ENCODE measurements at regions not wholly inside any gene's neighbourhood (a gene's known extent, or its start where the extent isn't known, plus 50 kb on each side); places are given as distances from the start of the nearest gene placed in this dataset.
"Not testable (repeated sequence)": the region's sequence is repeated elsewhere in the genome, so short reads cannot be mapped to it uniquely, and the experiment has no call there.

DNA sequence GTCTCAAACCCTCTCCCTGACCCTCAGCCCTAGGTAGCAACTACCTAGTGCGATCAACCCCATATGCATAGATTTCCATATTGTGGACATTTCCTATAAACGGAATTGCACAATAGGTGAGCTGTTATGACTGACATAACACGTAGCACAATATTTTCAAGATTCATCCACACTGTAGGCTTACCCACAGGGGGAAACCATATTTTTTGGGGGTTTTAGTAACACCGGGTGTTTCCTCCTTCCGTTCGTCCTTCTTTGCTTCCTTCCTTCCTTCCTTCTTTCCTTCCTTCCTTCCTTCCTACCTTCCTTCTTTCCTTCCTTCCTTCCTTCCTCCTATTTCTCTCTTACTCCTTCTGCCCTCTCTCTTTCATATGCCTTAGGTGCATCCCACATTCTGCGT is 524.2 kb downstream of the CWH43 start:
- ATAC-seq; DNase-seq (ENCODE audit: low spot score); intact Hi-C loops (cut with DNase I): not testable (repeated sequence)

GRCh38 chr4:49511353-49511752 is 525.3 kb downstream of the CWH43 start:
- intact Hi-C loops (cut with DNase I); ATAC-seq; DNase-seq (ENCODE audit: low spot score): not testable (repeated sequence)

DNA sequence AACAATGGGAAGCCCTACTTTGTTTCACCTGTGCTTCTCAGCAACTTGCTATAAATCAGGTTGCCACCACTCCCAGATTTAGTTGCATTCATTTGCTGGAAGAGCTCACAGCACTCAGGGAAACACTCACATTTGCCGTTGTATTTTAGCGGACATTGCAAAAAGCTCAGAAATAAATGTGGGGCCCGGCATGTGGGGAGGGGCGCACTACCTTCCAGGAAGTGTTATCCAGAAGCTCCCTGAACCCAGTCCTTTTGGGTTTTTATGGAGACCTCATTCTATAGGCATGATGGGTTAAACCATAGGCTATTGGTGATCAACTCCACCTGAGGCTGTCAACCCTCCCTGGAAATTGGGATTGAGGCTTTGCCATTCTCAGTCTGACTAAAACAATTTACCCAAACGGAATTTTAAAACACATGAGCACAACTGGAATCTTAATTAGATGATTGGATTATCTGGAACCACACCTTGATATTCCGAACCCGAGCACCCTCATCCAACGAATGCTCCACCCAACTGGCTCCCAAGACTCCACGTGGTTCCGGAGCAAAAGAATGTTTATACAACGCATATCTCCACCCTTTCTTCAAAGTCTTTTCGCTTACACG is 525.9 kb downstream of the CWH43 start:
- ATAC-seq; intact Hi-C loops (cut with DNase I): not testable (repeated sequence)
- DNase-seq (ENCODE audit: low spot score) = peak; percentile 64

DNA sequence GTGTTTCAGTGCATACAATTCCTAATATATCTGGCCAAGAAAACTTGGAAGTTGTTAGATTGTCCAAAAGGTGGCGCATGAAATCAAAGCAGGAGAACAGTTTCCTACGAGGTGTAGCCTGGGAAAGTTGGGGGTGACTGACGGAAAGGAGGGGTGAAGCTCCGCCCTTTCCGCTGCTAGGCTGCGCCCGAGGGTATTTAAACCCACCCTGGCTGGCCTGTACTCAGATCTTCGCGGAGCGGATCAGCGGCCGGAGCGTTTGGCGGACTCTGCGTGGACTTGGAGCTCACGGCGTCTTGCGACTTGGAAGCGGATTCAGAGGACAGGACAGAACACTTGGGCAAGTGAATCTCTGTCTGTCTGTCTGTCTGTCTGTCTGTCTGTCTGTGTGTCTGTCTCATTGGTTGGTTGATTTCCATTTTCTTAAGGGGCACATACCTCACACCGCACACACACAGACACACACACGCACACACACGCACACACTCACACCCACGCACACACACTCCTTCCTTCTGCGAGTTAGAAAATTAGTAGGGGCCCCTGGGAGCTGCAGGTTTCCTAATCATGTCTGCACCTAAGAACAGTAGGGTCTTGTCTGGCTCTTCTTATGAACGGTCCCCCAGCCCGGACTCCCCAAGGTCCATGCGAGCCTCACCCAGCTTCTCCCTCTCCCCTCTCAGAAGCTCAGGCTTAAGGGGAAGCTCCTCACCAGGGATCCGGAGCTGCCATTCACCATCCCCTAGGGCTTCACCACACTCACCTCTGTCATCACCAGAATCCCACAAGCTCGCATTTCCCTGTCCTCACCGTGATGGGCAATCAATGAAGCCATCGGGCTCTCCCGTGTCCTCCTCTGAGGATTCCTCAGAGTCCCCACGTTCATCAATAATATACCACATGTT is 526.8 kb downstream of the CWH43 start:
- ATAC-seq; intact Hi-C loops (cut with DNase I): not testable (repeated sequence)
- peak; percentile 73 for DNase-seq (ENCODE audit: low spot score)

DNA sequence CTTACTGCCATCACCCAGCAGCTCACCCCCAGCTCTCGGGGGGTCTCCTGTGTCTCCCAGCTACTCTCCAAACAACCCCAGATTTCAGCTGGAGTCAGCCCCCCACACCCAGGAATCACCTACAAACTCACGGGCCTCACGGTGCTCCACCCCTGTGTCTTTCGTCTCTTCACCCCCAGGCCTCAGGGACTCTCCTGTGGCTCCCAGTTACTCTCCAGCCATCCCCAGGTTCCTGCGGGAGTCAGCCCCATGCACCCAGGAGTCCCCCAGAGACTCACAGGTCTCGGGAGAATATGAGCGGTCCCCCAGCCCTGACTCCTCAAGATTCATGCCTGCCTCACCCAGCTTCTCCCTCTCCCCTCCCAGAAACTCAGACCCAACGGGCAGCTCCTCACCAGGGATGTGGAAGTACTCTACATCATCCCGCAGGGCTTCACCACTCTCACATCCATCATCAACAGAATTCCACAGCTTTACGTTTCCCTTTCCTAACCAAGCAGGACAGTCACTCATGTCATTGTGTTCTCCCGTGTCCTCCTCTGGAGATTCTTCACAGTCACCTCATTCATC is 527.6 kb downstream of the CWH43 start:
- intact Hi-C loops (cut with DNase I); ATAC-seq: not testable (repeated sequence)
- DNase-seq (ENCODE audit: low spot score) = peak; percentile 63

- intact Hi-C loops (cut with DNase I); ATAC-seq: not testable (repeated sequence)
- DNase-seq (ENCODE audit: low spot score) = peak; percentile 74
Measured at GRCh38 chr4:49514171-49514699, 528.2 kb downstream of the CWH43 start.

DNA sequence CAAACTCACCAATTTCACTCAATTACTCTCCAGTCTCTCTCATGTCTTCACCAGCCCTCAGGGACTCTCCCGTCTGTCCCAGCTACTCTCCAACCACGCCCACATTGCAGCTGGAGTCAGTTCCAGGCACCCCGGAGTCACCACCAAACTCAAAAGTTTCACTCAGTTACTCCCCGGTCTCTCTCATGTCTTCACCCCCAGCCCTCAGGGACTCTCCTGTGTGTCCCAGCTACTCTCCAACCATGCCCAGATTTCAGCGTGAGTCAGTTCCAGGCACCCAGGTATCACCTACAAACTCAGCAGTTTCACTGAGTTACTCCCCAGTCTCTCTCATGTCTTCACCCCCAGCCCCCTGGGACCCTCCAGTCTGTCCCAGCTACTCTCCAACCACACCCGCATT is 528.8 kb downstream of the CWH43 start:
- intact Hi-C loops (cut with DNase I); ATAC-seq: not testable (repeated sequence)
- peak; percentile 57 for DNase-seq (ENCODE audit: low spot score)

DNA sequence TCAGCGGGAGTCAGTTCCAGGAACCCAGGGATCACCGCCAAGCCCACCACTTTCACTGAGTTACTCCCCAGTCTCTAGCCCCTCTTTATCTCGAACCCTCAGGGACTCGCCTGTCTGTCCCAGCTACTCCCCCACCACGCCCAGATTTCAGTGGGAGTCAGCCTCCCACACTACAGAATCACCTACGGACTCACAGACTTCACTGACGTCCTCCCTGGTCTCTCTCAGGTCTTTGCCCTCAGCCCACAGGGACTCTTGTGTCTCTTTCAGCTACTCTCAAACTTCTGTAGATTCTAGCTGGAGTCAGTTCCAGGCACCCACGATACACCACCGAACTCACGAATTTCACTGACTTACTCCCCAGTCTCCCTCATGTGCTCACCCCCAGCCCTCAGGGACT is 529.2 kb downstream of the CWH43 start:
- intact Hi-C loops (cut with DNase I); DNase-seq (ENCODE audit: low spot score): not testable (repeated sequence)

GRCh38 chr4:49516096-49516495 is 530.0 kb downstream of the CWH43 start:
- intact Hi-C loops (cut with DNase I); ATAC-seq: not testable (repeated sequence)
- DNase-seq (ENCODE audit: low spot score) = peak; percentile 50

More for the DNA sequence above, 529.2 kb downstream of the CWH43 start:
- not testable (repeated sequence) for ATAC-seq

DNA sequence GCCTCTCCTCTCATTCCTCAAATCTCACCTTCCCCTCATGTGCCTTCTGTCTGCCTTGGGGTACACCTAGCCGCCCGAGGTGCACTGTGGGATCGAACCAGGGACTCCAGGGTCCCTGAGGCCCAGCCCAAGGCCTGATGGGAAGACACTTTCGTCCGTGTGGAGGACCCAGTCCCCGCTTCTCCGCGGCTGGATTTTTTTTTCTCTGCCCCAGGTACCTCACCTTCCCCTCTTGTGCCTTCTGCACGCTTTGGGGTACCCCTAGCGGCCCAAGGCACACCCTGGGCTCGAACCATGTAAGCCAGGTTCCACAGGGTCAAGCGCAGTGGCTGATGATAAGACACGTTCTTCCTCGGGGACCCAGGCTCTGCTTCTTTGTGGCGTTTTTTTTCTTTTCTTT is 530.7 kb downstream of the CWH43 start:
- ATAC-seq (no peak), DNase-seq (ENCODE audit: low spot score) (no peak)
- intact Hi-C loops (cut with DNase I) = no loop called here

DNA sequence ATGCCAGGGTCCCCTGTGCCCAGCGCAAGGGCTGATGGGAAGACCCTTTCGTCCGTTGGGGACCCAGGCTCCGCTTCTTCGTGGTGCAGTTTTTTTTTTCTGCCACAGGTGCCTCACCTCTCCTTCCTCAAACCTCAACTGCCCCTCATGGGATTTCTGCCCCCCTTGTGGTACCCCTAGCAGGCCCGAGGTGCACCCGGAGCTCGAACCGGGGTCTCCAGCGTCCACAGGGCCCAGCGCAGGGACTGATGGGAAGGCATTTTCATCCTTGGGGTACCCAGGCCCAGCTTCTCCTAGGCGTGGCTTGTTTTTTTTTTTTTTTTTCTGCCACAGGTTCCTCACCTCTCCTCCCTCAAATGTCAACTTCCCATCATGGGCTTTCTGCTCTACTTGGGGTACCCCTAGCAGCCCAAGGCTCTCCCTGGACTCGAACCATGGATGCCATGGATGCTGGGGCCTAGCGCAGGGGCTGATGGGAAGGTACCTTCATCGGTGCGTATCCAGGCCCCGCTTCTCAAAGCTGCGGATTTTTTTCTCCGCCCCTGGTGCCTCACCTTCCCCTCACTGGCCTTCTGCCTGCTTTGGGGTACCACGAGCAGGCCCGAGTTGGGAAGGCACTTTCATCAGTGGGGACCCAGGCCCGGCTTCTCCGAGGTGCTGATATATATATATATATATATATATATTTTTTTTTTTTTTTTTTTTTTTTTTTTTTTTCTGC is 531.6 kb downstream of the CWH43 start:
- not testable (repeated sequence) for ATAC-seq
- peak; percentile 48 for DNase-seq (ENCODE audit: low spot score)

DNA sequence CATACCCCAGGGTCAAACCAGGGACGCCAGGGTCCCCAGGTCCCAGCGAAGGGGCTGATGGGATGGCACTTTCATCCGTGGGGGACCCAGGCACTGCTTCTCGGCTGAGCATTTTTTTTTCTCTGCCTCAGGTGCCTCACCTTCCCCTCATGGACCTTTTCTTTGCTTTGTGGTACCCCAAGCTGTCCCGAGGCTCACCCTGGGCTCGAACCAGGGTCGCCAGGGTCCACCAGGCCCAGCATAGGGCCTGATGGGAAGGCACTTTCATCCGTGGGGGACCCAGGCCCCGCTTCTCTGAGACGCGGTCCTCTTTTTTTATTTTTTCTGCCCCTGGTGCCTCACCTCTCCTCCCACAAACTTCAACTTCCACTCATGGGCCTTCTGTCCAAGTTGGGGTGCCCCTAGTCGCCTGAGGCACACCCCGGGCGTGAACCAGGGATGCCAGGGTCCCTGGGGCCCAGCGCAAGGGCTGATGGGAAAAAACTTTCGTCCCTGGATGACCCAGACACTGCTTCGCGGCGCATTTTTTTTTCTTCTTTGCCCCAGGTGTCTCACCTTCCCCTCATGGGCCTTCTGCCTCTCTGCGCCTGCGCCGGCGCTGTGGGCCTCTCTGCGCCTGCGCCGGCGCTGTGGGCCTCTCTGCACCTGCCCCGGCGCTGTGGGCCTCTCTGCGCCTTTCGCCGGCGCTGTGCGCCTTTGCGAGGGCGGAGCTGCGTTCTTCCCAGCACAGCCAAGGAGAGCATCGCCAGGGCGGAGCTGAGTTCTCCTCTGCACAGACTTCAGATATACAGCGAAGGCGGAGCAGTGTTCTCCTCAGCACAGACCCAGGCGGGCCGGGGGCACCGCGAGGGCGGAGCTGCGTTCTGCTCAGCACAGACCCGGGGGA is 533.3 kb downstream of the CWH43 start:
- DNase-seq (ENCODE audit: low spot score); ATAC-seq; intact Hi-C loops (cut with DNase I): not testable (repeated sequence)

More for the DNA sequence above, 531.6 kb downstream of the CWH43 start:
- intact Hi-C loops (cut with DNase I) = not testable (repeated sequence)

DNA sequence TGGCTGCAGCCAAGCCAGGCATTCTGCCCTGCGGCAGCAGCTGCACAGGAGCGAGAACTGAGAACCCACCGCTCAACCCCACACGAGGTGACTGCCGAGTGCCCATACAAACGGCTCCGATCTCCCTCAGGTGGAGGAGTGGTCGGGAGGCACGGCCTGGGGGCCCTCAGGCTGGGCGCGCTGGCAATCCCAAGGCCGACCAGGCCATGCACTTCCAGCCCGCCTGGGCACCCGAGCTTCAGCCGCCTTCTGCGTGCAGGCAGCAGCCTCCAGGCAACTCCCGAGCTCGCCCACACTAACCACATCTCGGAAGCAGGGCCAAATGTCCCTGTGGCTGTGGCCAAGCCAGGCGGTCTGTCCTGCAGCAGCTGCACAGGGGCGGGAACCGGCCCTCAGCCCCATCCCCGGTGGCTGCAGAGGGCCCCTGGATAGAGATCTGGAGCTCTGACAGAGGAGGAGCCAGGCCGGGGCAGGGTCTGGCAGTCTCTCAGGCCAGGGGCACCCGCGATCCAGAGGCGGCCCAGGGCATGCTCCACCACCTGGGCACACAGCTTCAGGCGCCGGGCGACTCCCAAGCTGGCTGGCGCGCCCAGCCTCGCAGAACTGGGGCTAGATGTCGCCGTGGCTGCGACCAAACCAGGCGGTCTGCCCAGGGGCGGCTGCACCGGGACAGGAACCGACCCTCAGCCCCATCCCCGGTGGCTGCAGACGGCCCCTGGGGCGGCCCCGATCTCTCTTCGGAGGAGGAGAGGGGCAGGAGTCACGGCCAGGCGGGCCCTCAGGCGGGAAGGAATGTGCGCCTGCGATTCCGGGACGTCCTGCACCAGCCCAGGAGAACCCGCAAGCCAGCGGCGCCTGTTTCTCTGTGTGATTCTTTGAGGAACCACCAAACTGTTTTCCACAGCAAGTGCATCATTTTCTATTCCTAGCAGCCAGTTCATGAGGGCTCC is 538.0 kb downstream of the CWH43 start:
- DNase-seq (ENCODE audit: low spot score); ATAC-seq; intact Hi-C loops (cut with DNase I): not testable (repeated sequence)

GRCh38 chr4:49558916-49559676 is 573.0 kb downstream of the CWH43 start:
- ATAC-seq; DNase-seq (ENCODE audit: low spot score); intact Hi-C loops (cut with DNase I): not testable (repeated sequence)

GRCh38 chr4:49560131-49560816 is 574.2 kb downstream of the CWH43 start:
- DNase-seq (ENCODE audit: low spot score); intact Hi-C loops (cut with DNase I); ATAC-seq: not testable (repeated sequence)
